NT2/D1 (cell line): ENCODE measurements at regions not wholly inside any gene's neighbourhood (a gene's known extent, or its start where the extent isn't known, plus 50 kb on each side); places are given as distances from the start of the nearest gene placed in this dataset.

Experiments used
- SUZ12 ChIP-seq: IDR thresholded peaks from 2 replicates; pipeline ENCODE4 v1.6.1; 2011; ENCODE audit not compliant: insufficient read length, insufficient read depth; ENCODE audit errors: extremely low read depth
- YY1 ChIP-seq: IDR thresholded peaks from 2 replicates; pipeline ENCODE4 v1.6.1; 2011; ENCODE audit not compliant: insufficient read length, insufficient read depth
- ZNF274 ChIP-seq: IDR thresholded peaks from 2 replicates; pipeline ENCODE4 v1.6.1; 2011; ENCODE audit warnings: mild to moderate bottlenecking, low read depth, low read length

- TF ChIP-seq YY1 (peak; percentile 87), SUZ12 (no peak), ZNF274 (no peak)
Observed at GRCh38 chrX:46446727-46447378, 98.4 kb downstream of the ZNF674 start.
